Activated naive CD4-positive, alpha-beta T cell treated with Interleukin-2 at 50 U/mL for 16 hours (primary cell): ENCODE measurements at regions not wholly inside any gene's neighbourhood (a gene's known extent, or its start where the extent isn't known, plus 50 kb on each side); places are given as distances from the start of the nearest gene placed in this dataset.

Experiments used
- DNase-seq: peaks from one replicate; pipeline ENCODE4 v3.0.0-alpha.2; 2020

- DNase-seq: no peak
Observed at GRCh38 chr2:240209493-240209892, 69.0 kb upstream of the OTOS start.

- DNase-seq: no peak
Observed at GRCh38 chr2:240210198-240210965, 69.9 kb upstream of the OTOS start.

GRCh38 chr2:240211096-240211495, 70.6 kb upstream of the OTOS start:
- no peak for DNase-seq

GRCh38 chr2:240211598-240212424, 71.4 kb upstream of the OTOS start:
- DNase-seq: no peak

GRCh38 chr2:240212425-240213225, 72.2 kb upstream of the OTOS start:
- DNase-seq: no peak

GRCh38 chr2:240213226-240213475, 72.7 kb upstream of the OTOS start:
- no peak for DNase-seq

- DNase-seq: no peak
Observed at GRCh38 chr2:240213476-240214421, 73.3 kb upstream of the OTOS start.

- no peak for DNase-seq
Observed at GRCh38 chr2:240214790-240215675, 74.6 kb upstream of the OTOS start.

- DNase-seq: no peak
Observed at GRCh38 chr2:240215676-240216051, 75.2 kb upstream of the OTOS start.

- DNase-seq: peak; percentile 0
Observed at GRCh38 chr2:240216167-240216566, 75.7 kb upstream of the OTOS start.

GRCh38 chr2:240217431-240218301, 77.2 kb upstream of the OTOS start:
- peak; percentile 1 for DNase-seq

- DNase-seq: peak; percentile 0
Observed at GRCh38 chr2:240219208-240219890, 78.9 kb upstream of the OTOS start.

- no peak for DNase-seq
Observed at GRCh38 chr2:240220371-240220770, 79.9 kb upstream of the OTOS start.

- DNase-seq: no peak
Observed at GRCh38 chr2:240223631-240224030, 83.2 kb upstream of the OTOS start.

GRCh38 chr2:240224676-240225075, 84.2 kb upstream of the OTOS start:
- no peak for DNase-seq

- no peak for DNase-seq
Observed at GRCh38 chr2:240225131-240225530, 84.7 kb upstream of the OTOS start.

- no peak for DNase-seq
Observed at GRCh38 chr2:240225660-240226475, 85.4 kb upstream of the OTOS start.

- peak; percentile 0 for DNase-seq
Observed at GRCh38 chr2:240226672-240227537, 86.4 kb upstream of the OTOS start.
